Muscle layer of duodenum (tissue), 2 donors: ENCODE measurements at regions not wholly inside any gene's neighbourhood (a gene's known extent, or its start where the extent isn't known, plus 50 kb on each side); places are given as distances from the start of the nearest gene placed in this dataset.

Experiments used
- H3K27ac ChIP-seq: one replicate; pipeline ENCODE4 v1.7.0; 2013; ENCODE audit warnings: mild to moderate bottlenecking, low read length
- H3K27me3 ChIP-seq: one replicate; pipeline ENCODE4 v1.7.0; 2013; ENCODE audit warnings: low read depth, mild to moderate bottlenecking, control low read depth, low read length
- H3K36me3 ChIP-seq, 2 donors: one replicate each; pipeline ENCODE4 v1.7.0; 2013; ENCODE audit warnings: low read length in 2 of 2, control low read depth in 1 of 2, mild to moderate bottlenecking in 1 of 2; ENCODE audit not compliant: insufficient read depth in 2 of 2, control insufficient read depth in 1 of 2
- H3K4me1 ChIP-seq, 2 donors: one replicate each; pipeline ENCODE4 v1.7.0; 2013; ENCODE audit warnings: low read length in 2 of 2, mild to moderate bottlenecking in 2 of 2, control low read depth in 1 of 2, moderate library complexity in 1 of 2; ENCODE audit not compliant: insufficient read depth in 2 of 2, control insufficient read depth in 1 of 2
- H3K4me3 ChIP-seq, 2 donors: one replicate each; pipeline ENCODE4 v1.7.0; 2013; ENCODE audit warnings: low read length in 2 of 2, low read depth in 1 of 2, mild to moderate bottlenecking in 1 of 2
- H3K9me3 ChIP-seq, 2 donors: one replicate each; pipeline ENCODE4 v1.7.0; 2013; ENCODE audit warnings: low read length in 2 of 2, control low read depth in 1 of 2, mild to moderate bottlenecking in 1 of 2; ENCODE audit not compliant: control insufficient read depth in 1 of 2
- donor health status: healthy.

- Histone ChIP-seq H3K9me3 (no peaks in the 10 kb centered on the region), H3K4me1 (peaks cover 0 to 4% of the 10 kb centered on the region in 2 donors), H3K36me3 (no peaks in the 10 kb centered on the region), H3K27ac (no peak overlapping the region), H3K4me3 (no peak overlapping the region), H3K27me3 (no peaks in the 10 kb centered on the region)
Measured at GRCh38 chr10:47176206-47176902, 123.6 kb upstream of the GDF10 start.

- Histone ChIP-seq H3K27me3 (no peaks in the 10 kb centered on the region), H3K4me3 (no peak overlapping the region), H3K36me3 (no peaks in the 10 kb centered on the region), H3K4me1 (peaks cover 0 to 4% of the 10 kb centered on the region in 2 donors), H3K9me3 (no peaks in the 10 kb centered on the region), H3K27ac (no peak overlapping the region)
Measured at GRCh38 chr10:47176903-47177868, 122.8 kb upstream of the GDF10 start.

- H3K4me3 ChIP-seq, result no peak overlapping the region
- no peaks in the 10 kb centered on the region for H3K9me3 ChIP-seq
- no peak overlapping the region for H3K27ac ChIP-seq
- no peaks in the 10 kb centered on the region for H3K36me3 ChIP-seq
- H3K27me3 ChIP-seq, result no peaks in the 10 kb centered on the region
- H3K4me1 ChIP-seq, result peaks cover 0 to 13% of the 10 kb centered on the region in 2 donors
Measured at GRCh38 chr10:47178537-47179290, 121.3 kb upstream of the GDF10 start.

- Histone ChIP-seq H3K4me3 (no peak overlapping the region), H3K27ac (no peak overlapping the region), H3K36me3 (no peaks in the 10 kb centered on the region), H3K4me1 (peaks cover 0 to 13% of the 10 kb centered on the region in 2 donors), H3K27me3 (no peaks in the 10 kb centered on the region), H3K9me3 (no peaks in the 10 kb centered on the region)
Measured at GRCh38 chr10:47179291-47179647, 120.7 kb upstream of the GDF10 start.

- no peak overlapping the region for H3K4me3 ChIP-seq
- H3K9me3 ChIP-seq, result no peaks in the 10 kb centered on the region
- H3K27me3 ChIP-seq, result no peaks in the 10 kb centered on the region
- no peak overlapping the region for H3K27ac ChIP-seq
- H3K36me3 ChIP-seq, result no peaks in the 10 kb centered on the region
- H3K4me1 ChIP-seq, result peaks cover 0 to 10% of the 10 kb centered on the region in 2 donors
Measured at GRCh38 chr10:47181052-47181849, 118.7 kb upstream of the GDF10 start.

GRCh38 chr10:47182934-47183703 lies 116.9 kb upstream of the GDF10 start:
- Histone ChIP-seq H3K36me3 (no peaks in the 10 kb centered on the region), H3K9me3 (no peaks in the 10 kb centered on the region), H3K27me3 (no peaks in the 10 kb centered on the region), H3K4me1 (peaks cover 0 to 9% of the 10 kb centered on the region in 2 donors), H3K27ac (no peak overlapping the region), H3K4me3 (no peak overlapping the region)

- H3K27ac ChIP-seq, result no peak overlapping the region
- peaks cover 0 to 9% of the 10 kb centered on the region in 2 donors for H3K4me1 ChIP-seq
- H3K27me3 ChIP-seq, result no peaks in the 10 kb centered on the region
- H3K4me3 ChIP-seq, result no peak overlapping the region
- H3K36me3 ChIP-seq, result no peaks in the 10 kb centered on the region
- no peaks in the 10 kb centered on the region for H3K9me3 ChIP-seq
Measured at GRCh38 chr10:47183704-47184041, 116.3 kb upstream of the GDF10 start.

GRCh38 chr10:47184273-47184672 lies 115.7 kb upstream of the GDF10 start:
- Histone ChIP-seq H3K27ac (no peak overlapping the region), H3K9me3 (no peaks in the 10 kb centered on the region), H3K36me3 (no peaks in the 10 kb centered on the region), H3K27me3 (no peaks in the 10 kb centered on the region), H3K4me1 (peaks cover 0 to 9% of the 10 kb centered on the region in 2 donors), H3K4me3 (no peak overlapping the region)

- Histone ChIP-seq H3K27me3 (no peaks in the 10 kb centered on the region), H3K27ac (no peak overlapping the region), H3K36me3 (no peaks in the 10 kb centered on the region), H3K9me3 (no peaks in the 10 kb centered on the region), H3K4me3 (no peak overlapping the region), H3K4me1 (peaks cover 0 to 9% of the 10 kb centered on the region in 2 donors)
Measured at GRCh38 chr10:47184724-47185330, 115.2 kb upstream of the GDF10 start.

- no peak overlapping the region for H3K4me3 ChIP-seq
- H3K9me3 ChIP-seq, result no peaks in the 10 kb centered on the region
- peaks cover 0 to 9% of the 10 kb centered on the region in 2 donors for H3K4me1 ChIP-seq
- H3K36me3 ChIP-seq, result no peaks in the 10 kb centered on the region
- H3K27me3 ChIP-seq, result no peaks in the 10 kb centered on the region
- H3K27ac ChIP-seq, result no peak overlapping the region
Measured at GRCh38 chr10:47186941-47187340, 113.1 kb upstream of the GDF10 start.
